Endothelial cell of hepatic sinusoid (primary cell): ENCODE measurements at regions not wholly inside any gene's neighbourhood (a gene's known extent, or its start where the extent isn't known, plus 50 kb on each side); places are given as distances from the start of the nearest gene placed in this dataset.
"Not testable (repeated sequence)": the region's sequence is repeated elsewhere in the genome, so short reads cannot be mapped to it uniquely, and the experiment has no call there.

Experiments
- in situ Hi-C: cut with HindIII; loops from 2 replicates; pipeline ENCODE4 v1.10.0; 2017; ENCODE audit warnings: low sequenced_read_pairs

DNA sequence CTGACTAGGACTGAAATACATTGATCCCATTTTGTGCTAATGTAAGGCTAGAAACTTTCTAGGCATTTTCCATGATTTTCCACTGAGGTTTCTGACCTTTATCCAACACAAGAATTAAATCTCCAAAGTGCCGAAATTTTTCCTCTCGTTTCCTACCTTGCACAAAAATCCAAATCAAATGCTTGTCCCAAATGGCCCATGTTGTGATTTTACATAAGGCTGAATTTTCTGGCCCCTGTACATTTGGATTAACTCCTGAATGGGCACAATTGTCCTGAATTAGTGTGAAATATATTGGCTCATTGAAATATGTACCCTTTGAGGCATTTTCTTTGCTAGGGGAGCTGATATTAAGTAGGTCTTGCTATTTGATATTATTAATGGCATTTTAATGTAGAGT is 105.6 kb upstream of the CBLB start:
- in situ Hi-C loops, result loop anchor here (5.0 kb wide), 1 partner anchor 52 kb away; no protein-coding TSS in a partner anchor

GRCh38 chr3:105976196-105976595 is 107.4 kb upstream of the CBLB start:
- in situ Hi-C loops, result no loop called here

GRCh38 chr3:105979961-105980360 is 111.1 kb upstream of the CBLB start:
- in situ Hi-C loops, result no loop called here

- in situ Hi-C loops, result no loop called here
Observed at GRCh38 chr3:105982207-105982606, 113.4 kb upstream of the CBLB start.

- in situ Hi-C loops, result no loop called here
Observed at GRCh38 chr3:105984837-105985236, 116.0 kb upstream of the CBLB start.

DNA sequence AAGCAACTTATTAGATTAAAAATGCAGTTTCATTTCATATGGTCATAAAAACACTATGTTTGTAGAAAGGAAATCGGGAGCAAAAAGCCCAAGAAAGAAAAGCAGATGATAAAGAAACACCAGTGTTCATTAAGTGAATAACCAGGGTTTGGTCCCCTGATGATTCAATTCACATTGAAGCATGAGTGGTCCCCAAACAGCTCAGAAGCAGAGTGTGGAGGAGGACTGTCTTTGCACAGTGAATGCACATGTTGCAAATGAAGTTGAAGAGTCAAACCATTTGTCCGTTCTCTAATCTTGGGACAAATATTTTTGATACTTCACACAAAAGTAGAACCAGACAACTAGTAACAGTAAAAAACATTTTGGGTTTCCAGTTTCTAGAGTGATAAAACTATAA is 117.5 kb upstream of the CBLB start:
- in situ Hi-C loops, result not testable (repeated sequence)

DNA sequence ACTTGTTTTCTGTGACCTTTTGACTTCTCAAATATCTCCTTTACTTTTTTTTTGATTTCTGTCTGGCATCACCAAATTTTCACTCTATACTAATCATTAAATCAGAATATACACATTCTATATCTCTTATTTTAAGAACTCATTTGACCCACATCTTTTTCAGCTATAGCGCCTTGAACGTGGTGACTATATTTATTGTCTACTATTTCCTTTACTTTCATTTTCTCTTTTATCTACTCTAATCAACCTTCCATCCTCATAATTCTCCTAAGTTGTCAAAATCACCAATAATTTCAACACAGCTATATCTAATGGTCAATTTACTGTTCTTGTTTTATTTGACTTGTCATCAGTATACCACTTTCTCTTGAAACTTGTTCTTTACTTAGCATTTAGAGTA is 119.0 kb upstream of the CBLB start:
- in situ Hi-C loops, result no loop called here

DNA sequence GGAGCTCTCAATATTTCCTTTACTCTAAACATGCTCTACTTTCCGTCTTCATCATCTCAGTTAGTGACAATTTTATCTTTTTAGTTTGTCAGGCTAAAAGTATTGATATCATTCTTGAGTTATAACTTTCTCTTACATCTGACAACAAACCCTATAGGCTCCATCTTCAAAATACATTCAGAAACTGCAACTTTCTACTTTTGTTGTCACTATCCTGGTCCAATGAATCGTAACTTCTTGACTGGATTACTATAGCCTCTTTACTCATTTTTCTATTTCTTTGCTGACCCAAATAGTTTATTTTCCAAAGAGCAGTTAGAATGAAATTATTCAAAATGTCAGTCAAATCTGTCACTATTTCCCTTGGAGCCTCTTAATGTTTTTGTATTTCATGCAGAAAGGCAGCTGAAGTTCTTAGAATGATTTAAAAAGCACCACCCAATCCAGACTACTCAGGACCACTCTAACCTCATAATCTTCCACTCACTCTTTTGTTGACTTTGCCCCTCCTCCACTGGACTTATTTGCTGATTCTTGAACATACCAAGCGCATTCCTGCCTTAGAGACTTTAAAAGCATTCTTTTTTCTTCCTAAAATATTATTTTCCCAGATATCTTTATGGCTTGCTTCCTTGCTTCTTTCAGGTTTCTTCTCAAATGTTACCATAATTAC is 119.9 kb upstream of the CBLB start:
- in situ Hi-C loops, result no loop called here

- in situ Hi-C loops, result no loop called here
Observed at GRCh38 chr3:105996781-105997180, 128.0 kb upstream of the CBLB start.

GRCh38 chr3:105997466-105997799 is 128.6 kb upstream of the CBLB start:
- in situ Hi-C loops, result no loop called here

- in situ Hi-C loops, result no loop called here
Observed at GRCh38 chr3:105997800-105998526, 129.2 kb upstream of the CBLB start.

- in situ Hi-C loops, result no loop called here
Observed at GRCh38 chr3:105999856-106000255, 131.0 kb upstream of the CBLB start.

DNA sequence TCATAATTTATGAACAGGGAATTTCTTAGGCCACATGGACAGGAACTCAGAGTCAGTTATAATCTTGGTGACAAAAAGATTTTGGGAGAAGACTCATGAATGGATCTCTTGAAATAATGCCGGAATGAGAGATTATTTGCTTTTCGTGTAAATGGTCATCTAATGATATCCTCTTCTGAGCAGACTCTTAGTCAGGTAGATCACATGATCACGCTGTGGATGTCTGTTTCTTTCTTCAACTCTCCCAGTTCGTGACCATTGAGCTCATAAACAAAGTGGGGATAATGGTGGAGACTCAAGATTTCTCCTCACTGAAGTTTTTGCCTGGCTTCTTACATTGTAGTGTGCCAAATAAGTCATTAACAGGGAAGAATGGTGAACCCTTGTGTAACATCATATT is 133.1 kb upstream of the CBLB start:
- in situ Hi-C loops, result no loop called here

DNA sequence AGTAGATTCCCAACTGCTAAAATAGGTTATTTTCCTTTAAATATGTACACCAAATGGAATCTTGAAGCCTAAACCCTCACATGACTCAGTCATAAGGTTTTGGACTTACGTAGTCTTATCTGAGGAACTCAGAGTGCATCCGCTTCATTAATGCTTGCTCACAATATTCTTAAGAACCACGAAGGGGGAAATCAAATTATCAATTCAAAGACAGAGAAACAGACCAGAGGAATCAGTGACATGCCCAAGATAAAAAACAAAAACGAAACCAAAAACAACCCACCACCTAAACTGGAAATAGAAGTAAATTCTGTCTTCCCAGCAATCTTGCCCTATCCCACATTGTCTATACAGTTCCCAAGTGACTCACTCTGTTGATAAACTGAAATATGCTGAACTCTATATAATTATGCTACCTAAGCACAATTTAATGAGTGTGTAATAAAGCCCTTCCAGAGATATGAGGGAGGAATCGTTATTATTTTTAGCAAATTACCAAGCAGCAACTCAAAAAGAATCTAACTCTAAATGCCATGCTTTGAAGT is 135.4 kb upstream of the CBLB start:
- in situ Hi-C loops, result no loop called here

DNA sequence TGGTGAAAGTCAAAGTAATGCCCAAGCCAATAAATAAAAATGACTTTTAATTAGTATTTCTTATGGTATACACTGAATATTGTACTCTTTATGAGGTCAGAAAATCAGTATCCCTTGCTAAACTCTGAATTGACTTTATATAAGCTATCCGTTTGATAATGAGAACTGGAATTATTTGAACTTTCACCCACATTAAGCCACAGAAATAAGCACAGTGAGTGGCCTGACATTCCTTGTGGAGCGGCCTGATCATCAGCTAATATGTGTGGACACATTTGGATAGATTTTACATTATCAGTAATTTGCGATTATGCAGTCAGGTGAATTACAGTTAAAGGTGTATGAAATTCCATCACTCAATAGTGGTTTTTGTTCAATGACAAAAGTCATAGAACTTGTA is 136.0 kb upstream of the CBLB start:
- in situ Hi-C loops, result no loop called here

- in situ Hi-C loops, result no loop called here
Observed at GRCh38 chr3:106006001-106006400, 137.2 kb upstream of the CBLB start.

DNA sequence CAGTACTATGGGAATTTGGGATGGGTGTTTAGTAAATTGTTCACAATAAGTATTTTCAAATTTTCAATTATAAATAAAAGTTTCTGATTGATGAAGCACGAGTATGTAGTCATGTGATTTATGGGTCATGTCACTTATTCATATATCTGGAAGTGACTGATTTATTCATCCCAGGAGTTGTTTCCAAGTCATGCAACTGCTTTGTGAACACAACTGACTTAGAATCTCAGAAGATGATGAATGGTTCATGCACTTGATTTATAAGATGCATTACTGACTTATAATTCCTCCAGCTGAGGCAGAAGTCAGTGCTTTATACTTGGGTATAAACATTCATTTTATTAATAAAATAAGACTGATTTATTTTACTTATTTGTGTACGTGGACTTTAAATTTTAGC is 137.8 kb upstream of the CBLB start:
- in situ Hi-C loops, result no loop called here

GRCh38 chr3:106007512-106007911 is 138.7 kb upstream of the CBLB start:
- in situ Hi-C loops, result no loop called here

DNA sequence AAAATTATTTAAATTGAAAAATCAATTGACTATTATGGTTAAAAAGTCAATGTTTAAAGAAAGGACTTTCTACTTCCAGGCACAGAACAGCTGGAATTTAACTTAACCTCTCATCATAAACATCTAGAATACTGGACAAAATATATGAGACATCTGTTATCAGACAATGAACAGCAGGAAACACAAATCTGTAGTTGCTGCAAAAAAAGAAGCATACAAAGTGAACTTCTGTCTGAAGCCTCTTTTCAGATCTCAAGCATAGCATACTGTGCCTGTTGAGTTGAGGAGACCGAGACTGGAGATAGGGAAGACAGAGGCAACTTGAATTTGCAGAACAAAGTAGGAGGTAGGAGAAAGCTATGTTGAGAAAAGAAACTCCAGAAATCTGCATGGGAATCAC is 140.0 kb upstream of the CBLB start:
- in situ Hi-C loops, result no loop called here

DNA sequence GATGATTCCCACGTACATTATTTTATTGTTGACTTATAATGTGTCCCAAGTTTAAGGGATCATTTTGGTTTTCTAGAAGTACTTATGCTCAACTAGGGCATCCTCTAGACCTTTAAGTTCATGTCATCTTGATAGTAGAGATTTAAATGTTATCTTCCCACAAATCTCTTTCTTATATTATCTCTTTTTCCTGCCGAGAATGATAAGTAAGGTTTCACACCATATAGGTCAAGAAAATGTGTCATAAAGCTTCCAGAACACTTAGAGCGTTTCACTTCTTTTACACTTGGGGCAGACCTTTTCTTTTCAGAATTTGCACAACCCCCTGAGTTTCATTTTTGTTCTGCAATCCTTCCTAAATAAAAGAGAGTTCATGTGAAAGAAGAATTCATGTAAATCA is 142.0 kb upstream of the CBLB start:
- in situ Hi-C loops, result no loop called here

DNA sequence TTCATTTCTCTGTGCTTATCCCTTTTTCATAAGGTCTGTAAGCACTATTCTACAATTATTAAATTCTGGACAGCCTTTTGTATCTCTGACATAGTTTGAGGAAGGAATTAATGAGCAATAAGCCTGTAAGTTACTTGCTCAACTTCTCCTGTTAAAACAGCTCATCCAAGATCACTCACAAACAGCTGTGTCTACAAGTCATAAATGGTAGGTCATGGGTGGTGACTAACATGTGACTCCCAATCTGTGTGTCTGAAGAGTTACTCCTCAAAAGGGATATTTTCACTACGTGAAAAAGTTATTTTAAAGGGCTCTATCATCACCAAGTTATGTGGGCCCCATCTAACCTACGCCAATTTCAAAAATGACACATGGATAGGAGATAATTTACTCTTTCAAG is 145.2 kb upstream of the CBLB start:
- in situ Hi-C loops, result no loop called here

DNA sequence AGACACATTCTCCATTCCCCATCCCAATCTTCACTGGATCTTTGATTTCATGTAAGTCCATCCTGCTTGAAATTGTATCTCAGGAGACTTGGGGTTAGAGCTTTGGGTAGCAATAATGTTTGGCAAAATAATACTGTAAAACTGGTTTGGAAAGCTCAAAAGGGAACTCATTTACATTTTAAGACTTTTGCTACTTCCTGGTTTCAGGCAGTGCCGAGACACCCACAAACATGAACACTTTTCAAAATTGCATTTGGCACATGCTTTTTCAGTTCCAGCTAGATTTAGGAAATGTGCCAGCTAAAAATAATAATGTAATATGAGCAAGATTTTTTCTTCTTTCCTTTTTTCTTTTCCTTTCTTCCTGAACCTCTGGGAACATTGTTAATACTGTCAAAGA is 145.7 kb upstream of the CBLB start:
- in situ Hi-C loops, result no loop called here

DNA sequence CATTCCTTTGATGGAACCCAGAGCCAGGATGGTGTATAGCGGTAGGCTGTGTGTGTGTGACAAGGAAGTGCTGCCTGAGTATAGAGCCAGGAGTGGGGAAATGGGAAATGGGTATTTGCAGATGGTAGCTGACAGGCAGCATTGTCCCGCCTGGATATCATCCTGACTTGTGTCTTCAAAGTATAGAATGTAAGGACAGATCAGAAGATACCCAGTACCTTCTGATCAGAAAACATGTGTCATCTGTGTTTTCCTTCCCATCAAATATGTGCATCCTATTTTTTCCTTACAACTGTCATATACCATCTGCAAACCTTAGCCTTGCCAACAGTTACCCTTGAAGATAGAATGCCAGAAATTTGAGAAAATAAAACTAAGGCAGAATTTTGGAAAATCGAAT is 146.2 kb upstream of the CBLB start:
- in situ Hi-C loops, result no loop called here
